AG09319 (cell line): ENCODE measurements at regions not wholly inside any gene's neighbourhood (a gene's known extent, or its start where the extent isn't known, plus 50 kb on each side); places are given as distances from the start of the nearest gene placed in this dataset.

Experiments used
- DNase-seq: peaks from one replicate; pipeline ENCODE4 v3.0.0-alpha.2; 2010; ENCODE audit warnings: low read depth; ENCODE audit errors: extremely low read depth
- CTCF ChIP-seq: IDR thresholded peaks from 2 replicates; pipeline ENCODE4 v1.5.1; 2011; ENCODE audit warnings: low read depth, mild to moderate bottlenecking, inconsistent platforms, low read length, moderate library complexity

GRCh38 chr16:73711406-73712080 lies 585.1 kb upstream of the PSMD7 start:
- no peak for TF ChIP-seq CTCF
- no peak for DNase-seq

GRCh38 chr16:73710526-73710925 lies 586.1 kb upstream of the PSMD7 start:
- no peak for DNase-seq
- TF ChIP-seq CTCF = no peak

GRCh38 chr16:73707863-73708262 lies 588.8 kb upstream of the PSMD7 start:
- TF ChIP-seq CTCF = no peak

GRCh38 chr16:73703891-73704290 lies 592.7 kb upstream of the PSMD7 start:
- TF ChIP-seq CTCF = no peak
- no peak for DNase-seq

More at GRCh38 chr16:73707863-73708262, 588.8 kb upstream of the PSMD7 start:
- no peak for DNase-seq

GRCh38 chr16:73697336-73697735 lies 599.3 kb upstream of the PSMD7 start:
- no peak for TF ChIP-seq CTCF
- DNase-seq = no peak

- no peak for DNase-seq
- no peak for TF ChIP-seq CTCF
These were observed 603.8 kb upstream of the PSMD7 start for GRCh38 chr16:73692861-73693260.

GRCh38 chr16:73683804-73684203 lies 612.8 kb upstream of the PSMD7 start:
- no peak for DNase-seq
- TF ChIP-seq CTCF = no peak
